ENCODE measurements at regions not wholly inside any gene's neighbourhood (a gene's known extent, or its start where the extent isn't known, plus 50 kb on each side); places are given as distances from the start of the nearest gene placed in this dataset.
A peak's percentile ranks its signal among the peaks of the same experiment; 100 is the strongest.

DNA sequence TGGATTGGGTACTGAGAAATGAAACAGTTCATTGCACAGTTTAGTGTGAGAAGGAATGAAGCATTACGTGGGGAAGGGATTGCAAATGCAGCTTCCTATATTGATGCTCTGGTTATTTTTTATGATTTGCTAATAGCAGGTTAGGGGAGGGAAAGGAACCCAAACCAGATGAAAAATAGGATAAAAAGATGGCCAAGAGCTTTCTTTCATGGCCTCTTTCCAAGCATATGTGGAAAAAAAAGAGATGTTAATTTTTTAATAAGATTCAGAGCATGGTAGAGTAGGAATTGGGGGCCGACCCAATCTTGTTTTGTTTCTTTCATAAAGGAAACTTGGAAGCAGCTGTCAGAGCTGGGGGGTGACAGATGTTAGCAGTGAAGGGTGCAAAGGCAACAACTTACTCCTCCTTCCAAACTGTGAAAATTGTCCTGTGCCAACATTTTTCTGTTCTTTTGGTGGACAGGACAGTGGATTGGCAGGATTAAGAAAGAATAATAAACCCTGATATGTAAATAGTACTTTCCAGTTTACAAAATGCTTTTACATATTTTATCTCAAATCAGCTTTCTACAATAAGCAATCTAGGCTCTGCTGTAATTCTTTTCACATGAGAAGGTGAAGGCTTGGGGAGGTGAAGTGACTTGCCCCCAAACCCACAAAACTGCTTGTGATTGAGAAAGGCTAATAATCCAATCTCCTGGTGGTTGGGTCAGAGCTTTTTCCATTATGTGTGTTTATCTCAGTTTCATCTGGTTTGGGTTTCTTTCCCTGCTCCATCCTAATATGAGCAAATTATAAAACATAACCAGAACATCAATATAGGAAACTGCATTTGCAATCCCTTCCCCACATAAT, 270.1 kb downstream of the ETAA1 start:
- Histone ChIP-seq H3K4me1 (ENCODE audit: control insufficient read depth in 3 of 3, insufficient read depth in 2 of 3, low read depth in 1 of 3, low read length in 2 of 3) (no peaks in the 10 kb centered on the region), H3K4me3 (ENCODE audit: low read depth in 1 of 3, low read length in 3 of 3) (no peak overlapping the region), H3K9me3 (ENCODE audit: control insufficient read depth in 2 of 2, insufficient read depth in 1 of 2, low read depth in 1 of 2, low read length in 1 of 2) (peaks cover 0 to 1% of the 10 kb centered on the region in 2 donors), H3K36me3 (ENCODE audit: control insufficient read depth in 3 of 3, insufficient read depth in 2 of 3, low read depth in 1 of 3, low read length in 3 of 3) (no peaks in the 10 kb centered on the region), H3K27ac (ENCODE audit: low read depth in 1 of 3, low read length in 2 of 3) (no peak overlapping the region), H3K27me3 (ENCODE audit: control insufficient read depth in 3 of 3, insufficient read depth in 3 of 3, low read length in 3 of 3) (no peaks in the 10 kb centered on the region)
- FAIRE-seq: no peak
- WGBS, 3 donors: 61 to 80% (median 79%) methylated on average over 2 of the region's 2 CpGs
- DNase-seq: no peak

DNA sequence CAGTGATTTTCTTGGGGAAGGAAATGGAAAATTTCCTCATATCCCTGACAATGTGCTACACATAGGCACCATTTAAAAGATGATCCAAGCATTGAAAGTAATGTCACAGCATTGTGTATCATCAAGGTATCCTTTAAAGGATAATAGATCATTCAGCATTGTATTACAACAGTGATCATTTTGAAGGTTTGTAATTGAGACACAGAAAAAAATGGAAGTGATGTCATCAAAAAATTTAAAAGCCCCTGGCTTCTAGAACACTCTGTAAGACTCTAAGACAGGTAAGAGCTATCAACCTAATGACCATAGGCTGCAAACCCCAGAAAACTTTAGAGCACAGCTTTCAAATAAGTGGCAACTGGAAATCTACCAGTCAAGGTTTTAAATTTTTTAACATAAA, 271.4 kb downstream of the ETAA1 start:
- no peaks in the 10 kb centered on the region for H3K4me1 ChIP-seq (ENCODE audit: control insufficient read depth in 3 of 3, insufficient read depth in 2 of 3, low read depth in 1 of 3, low read length in 2 of 3)
- H3K27ac ChIP-seq (ENCODE audit: low read depth in 1 of 3, low read length in 2 of 3): no peak overlapping the region
- no peaks in the 10 kb centered on the region for H3K36me3 ChIP-seq (ENCODE audit: control insufficient read depth in 3 of 3, insufficient read depth in 2 of 3, low read depth in 1 of 3, low read length in 3 of 3)
- no peak overlapping the region for H3K4me3 ChIP-seq (ENCODE audit: low read depth in 1 of 3, low read length in 3 of 3)
- no peak for FAIRE-seq
- no peaks in the 10 kb centered on the region for H3K27me3 ChIP-seq (ENCODE audit: control insufficient read depth in 3 of 3, insufficient read depth in 3 of 3, low read length in 3 of 3)
- peaks cover 0 to 1% of the 10 kb centered on the region in 2 donors for H3K9me3 ChIP-seq (ENCODE audit: control insufficient read depth in 2 of 2, insufficient read depth in 1 of 2, low read depth in 1 of 2, low read length in 1 of 2)
- no peak for DNase-seq

DNA sequence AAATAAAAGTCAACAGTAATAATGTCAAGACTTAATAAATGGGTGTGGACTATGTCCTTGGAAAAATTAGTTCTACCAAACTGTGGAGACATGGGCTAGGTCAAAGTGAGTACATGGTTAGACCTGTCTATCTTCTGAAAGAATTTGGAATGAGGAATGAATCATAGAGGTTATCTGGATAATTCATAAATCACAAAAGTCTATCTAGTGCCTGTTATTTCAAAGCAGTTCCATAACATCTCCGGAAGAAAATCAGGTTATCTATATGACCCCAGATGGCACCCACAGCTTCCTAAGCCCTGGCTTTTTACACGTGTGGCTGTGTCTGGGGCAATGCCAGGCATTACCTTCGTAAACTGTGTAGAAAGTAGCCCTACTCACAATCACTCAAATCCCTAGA, 272.0 kb downstream of the ETAA1 start:
- H3K4me3 ChIP-seq (ENCODE audit: low read depth in 1 of 3, low read length in 3 of 3): no peak overlapping the region
- H3K9me3 ChIP-seq (ENCODE audit: control insufficient read depth in 2 of 2, insufficient read depth in 1 of 2, low read depth in 1 of 2, low read length in 1 of 2): no peaks in the 10 kb centered on the region
- H3K36me3 ChIP-seq (ENCODE audit: control insufficient read depth in 3 of 3, insufficient read depth in 2 of 3, low read depth in 1 of 3, low read length in 3 of 3): no peaks in the 10 kb centered on the region
- FAIRE-seq (no peak), DNase-seq (no peak)
- no peaks in the 10 kb centered on the region for H3K4me1 ChIP-seq (ENCODE audit: control insufficient read depth in 3 of 3, insufficient read depth in 2 of 3, low read depth in 1 of 3, low read length in 2 of 3)
- 58 to 74% (median 60%) methylated on average over 3 of the region's 3 CpGs for WGBS, 3 donors
- no peak overlapping the region for H3K27ac ChIP-seq (ENCODE audit: low read depth in 1 of 3, low read length in 2 of 3)
- H3K27me3 ChIP-seq (ENCODE audit: control insufficient read depth in 3 of 3, insufficient read depth in 3 of 3, low read length in 3 of 3): no peaks in the 10 kb centered on the region

GRCh38 chr2:67669766-67670165, 272.6 kb downstream of the ETAA1 start:
- WGBS, 3 donors: 51 to 56% (median 52%) methylated on average over 5 of the region's 5 CpGs
- Histone ChIP-seq H3K4me3 (ENCODE audit: low read depth in 1 of 3, low read length in 3 of 3) (no peak overlapping the region), H3K27ac (ENCODE audit: low read depth in 1 of 3, low read length in 2 of 3) (no peak overlapping the region), H3K4me1 (ENCODE audit: control insufficient read depth in 3 of 3, insufficient read depth in 2 of 3, low read depth in 1 of 3, low read length in 2 of 3) (no peaks in the 10 kb centered on the region), H3K36me3 (ENCODE audit: control insufficient read depth in 3 of 3, insufficient read depth in 2 of 3, low read depth in 1 of 3, low read length in 3 of 3) (no peaks in the 10 kb centered on the region), H3K27me3 (ENCODE audit: control insufficient read depth in 3 of 3, insufficient read depth in 3 of 3, low read length in 3 of 3) (no peaks in the 10 kb centered on the region), H3K9me3 (ENCODE audit: control insufficient read depth in 2 of 2, insufficient read depth in 1 of 2, low read depth in 1 of 2, low read length in 1 of 2) (no peaks in the 10 kb centered on the region)
- no peak for DNase-seq
- no peak for FAIRE-seq

GRCh38 chr2:67670747-67671183, 273.6 kb downstream of the ETAA1 start:
- no peaks in the 10 kb centered on the region for H3K36me3 ChIP-seq (ENCODE audit: control insufficient read depth in 3 of 3, insufficient read depth in 2 of 3, low read depth in 1 of 3, low read length in 3 of 3)
- H3K4me3 ChIP-seq (ENCODE audit: low read depth in 1 of 3, low read length in 3 of 3): no peak overlapping the region
- no peak overlapping the region for H3K27ac ChIP-seq (ENCODE audit: low read depth in 1 of 3, low read length in 2 of 3)
- 78 to 86% (median 79%) methylated on average over 6 of the region's 6 CpGs for WGBS, 3 donors
- FAIRE-seq: no peak
- H3K4me1 ChIP-seq (ENCODE audit: control insufficient read depth in 3 of 3, insufficient read depth in 2 of 3, low read depth in 1 of 3, low read length in 2 of 3): no peaks in the 10 kb centered on the region
- no peaks in the 10 kb centered on the region for H3K9me3 ChIP-seq (ENCODE audit: control insufficient read depth in 2 of 2, insufficient read depth in 1 of 2, low read depth in 1 of 2, low read length in 1 of 2)
- peak in 1 of 2 donors; percentile 36 for DNase-seq
- no peaks in the 10 kb centered on the region for H3K27me3 ChIP-seq (ENCODE audit: control insufficient read depth in 3 of 3, insufficient read depth in 3 of 3, low read length in 3 of 3)

DNA sequence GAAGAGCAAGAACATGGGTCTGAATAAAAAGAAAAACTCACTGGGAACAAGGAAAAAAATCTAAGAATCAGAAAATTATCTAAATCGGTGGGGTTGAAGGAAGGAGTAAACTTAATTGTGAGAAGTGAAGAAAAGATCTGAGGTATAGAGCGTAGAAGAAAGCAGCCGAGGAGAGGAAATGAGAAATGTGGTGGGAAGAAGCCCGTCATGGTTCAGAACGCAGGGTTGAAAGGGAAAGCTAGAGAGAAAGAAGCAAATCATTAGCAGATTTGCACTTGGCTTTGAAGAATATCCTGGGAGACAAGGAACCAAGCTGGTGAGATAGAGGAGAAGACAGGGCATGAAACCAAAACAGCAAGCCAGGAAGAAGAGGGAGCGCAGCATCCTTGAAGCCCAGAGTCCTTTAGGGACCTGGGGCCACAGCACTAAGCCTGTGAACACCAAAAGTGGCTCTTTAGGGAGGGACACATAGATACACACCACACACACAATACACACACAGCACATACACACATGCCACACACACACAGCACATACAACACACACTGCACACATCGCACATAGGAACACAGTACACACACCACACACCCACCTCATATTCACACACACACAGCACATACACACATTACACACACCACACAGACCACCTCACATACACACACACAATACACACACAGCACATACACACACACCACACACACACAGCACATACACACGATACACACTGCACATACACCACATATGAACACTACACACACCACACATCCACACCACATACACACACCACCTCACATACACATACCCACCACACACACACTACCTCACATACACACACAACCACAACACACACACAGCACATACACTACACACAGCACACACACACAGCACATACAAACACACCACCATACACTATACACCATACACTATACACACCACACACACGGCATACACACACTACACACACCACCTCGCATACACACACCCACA, 274.6 kb downstream of the ETAA1 start:
- Histone ChIP-seq H3K27ac (ENCODE audit: low read depth in 1 of 3, low read length in 2 of 3) (no peak overlapping the region), H3K27me3 (ENCODE audit: control insufficient read depth in 3 of 3, insufficient read depth in 3 of 3, low read length in 3 of 3) (no peaks in the 10 kb centered on the region), H3K9me3 (ENCODE audit: control insufficient read depth in 2 of 2, insufficient read depth in 1 of 2, low read depth in 1 of 2, low read length in 1 of 2) (peaks cover 0 to 1% of the 10 kb centered on the region in 2 donors), H3K4me1 (ENCODE audit: control insufficient read depth in 3 of 3, insufficient read depth in 2 of 3, low read depth in 1 of 3, low read length in 2 of 3) (no peaks in the 10 kb centered on the region), H3K36me3 (ENCODE audit: control insufficient read depth in 3 of 3, insufficient read depth in 2 of 3, low read depth in 1 of 3, low read length in 3 of 3) (no peaks in the 10 kb centered on the region), H3K4me3 (ENCODE audit: low read depth in 1 of 3, low read length in 3 of 3) (no peak overlapping the region)
- DNase-seq (no peak), FAIRE-seq (no peak)
- 89 to 92% (median 90%) methylated on average over 9 to 10 of the region's 10 CpGs for WGBS, 3 donors

GRCh38 chr2:67674668-67675067, 277.5 kb downstream of the ETAA1 start:
- Histone ChIP-seq H3K27me3 (ENCODE audit: control insufficient read depth in 3 of 3, insufficient read depth in 3 of 3, low read length in 3 of 3) (no peaks in the 10 kb centered on the region), H3K9me3 (ENCODE audit: control insufficient read depth in 2 of 2, insufficient read depth in 1 of 2, low read depth in 1 of 2, low read length in 1 of 2) (peaks cover 0 to 1% of the 10 kb centered on the region in 2 donors), H3K36me3 (ENCODE audit: control insufficient read depth in 3 of 3, insufficient read depth in 2 of 3, low read depth in 1 of 3, low read length in 3 of 3) (no peaks in the 10 kb centered on the region), H3K4me3 (ENCODE audit: low read depth in 1 of 3, low read length in 3 of 3) (no peak overlapping the region), H3K27ac (ENCODE audit: low read depth in 1 of 3, low read length in 2 of 3) (no peak overlapping the region), H3K4me1 (ENCODE audit: control insufficient read depth in 3 of 3, insufficient read depth in 2 of 3, low read depth in 1 of 3, low read length in 2 of 3) (no peaks in the 10 kb centered on the region)
- 60 to 71% (median 63%) methylated on average over 4 of the region's 4 CpGs for WGBS, 3 donors
- no peak for DNase-seq
- no peak for FAIRE-seq

- Histone ChIP-seq H3K4me1 (ENCODE audit: control insufficient read depth in 3 of 3, insufficient read depth in 2 of 3, low read depth in 1 of 3, low read length in 2 of 3) (no peaks in the 10 kb centered on the region), H3K27ac (ENCODE audit: low read depth in 1 of 3, low read length in 2 of 3) (no peak overlapping the region), H3K4me3 (ENCODE audit: low read depth in 1 of 3, low read length in 3 of 3) (no peak overlapping the region), H3K27me3 (ENCODE audit: control insufficient read depth in 3 of 3, insufficient read depth in 3 of 3, low read length in 3 of 3) (no peaks in the 10 kb centered on the region), H3K36me3 (ENCODE audit: control insufficient read depth in 3 of 3, insufficient read depth in 2 of 3, low read depth in 1 of 3, low read length in 3 of 3) (no peaks in the 10 kb centered on the region), H3K9me3 (ENCODE audit: control insufficient read depth in 2 of 2, insufficient read depth in 1 of 2, low read depth in 1 of 2, low read length in 1 of 2) (no peaks in the 10 kb centered on the region)
- FAIRE-seq (no peak), DNase-seq (no peak)
- WGBS, 3 donors: 74 to 79% (median 75%) methylated on average over 2 of the region's 2 CpGs
These were observed 287.9 kb downstream of the ETAA1 start for GRCh38 chr2:67684991-67685390.

Data from small intestine (tissue), 7 donors.